H9 (cell line): ENCODE measurements at regions not wholly inside any gene's neighbourhood (a gene's known extent, or its start where the extent isn't known, plus 50 kb on each side); places are given as distances from the start of the nearest gene placed in this dataset.

ENCODE experiments used
- DNase-seq: peaks from one replicate; pipeline ENCODE4 v3.0.0-alpha.2; 2017
- H2AFZ ChIP-seq: one replicate; pipeline ENCODE4 v1.6.1; 2013; ENCODE audit warnings: mild to moderate bottlenecking, low read length, control low read depth, moderate library complexity
- H2AK5ac ChIP-seq: 2 replicates; pipeline ENCODE4 v1.6.1; 2013; ENCODE audit warnings: low read length, control low read depth, mixed read lengths; ENCODE audit not compliant: insufficient read length
- H2BK120ac ChIP-seq: one replicate; pipeline ENCODE4 v1.6.1; 2013; ENCODE audit warnings: low read depth, mild to moderate bottlenecking, low read length, control low read depth, inconsistent platforms; ENCODE audit not compliant: poor library complexity, severe bottlenecking
- H2BK12ac ChIP-seq: 2 replicates; pipeline ENCODE4 v1.6.1; 2013; ENCODE audit warnings: low read length, control low read depth, mixed read lengths, low read depth; ENCODE audit not compliant: insufficient read length
- H2BK15ac ChIP-seq: 2 replicates; pipeline ENCODE4 v1.6.1; 2013; ENCODE audit warnings: low read depth, low read length, control low read depth
- H2BK20ac ChIP-seq: one replicate; pipeline ENCODE4 v1.6.1; 2013; ENCODE audit warnings: low read depth, mild to moderate bottlenecking, low read length, control low read depth, inconsistent platforms; ENCODE audit not compliant: poor library complexity, severe bottlenecking
- H2BK5ac ChIP-seq: 2 replicates; pipeline ENCODE4 v1.6.1; 2013; ENCODE audit warnings: low read length, control low read depth, mixed read lengths; ENCODE audit not compliant: insufficient read length
- H3K14ac ChIP-seq: 2 replicates; pipeline ENCODE4 v1.6.1; 2013; ENCODE audit warnings: low read length, control low read depth; ENCODE audit not compliant: insufficient read depth
- H3K18ac ChIP-seq: 2 replicates; pipeline ENCODE4 v1.6.1; 2013; ENCODE audit warnings: low read depth, mild to moderate bottlenecking, mixed read lengths, low read length, control low read depth; ENCODE audit not compliant: insufficient read length
- H3K23ac ChIP-seq: 2 replicates; pipeline ENCODE4 v1.6.1; 2013; ENCODE audit warnings: low read length, control low read depth, mixed read lengths, low read depth; ENCODE audit not compliant: insufficient read length
- H3K23me2 ChIP-seq: 2 replicates; pipeline ENCODE4 v1.6.1; 2013; ENCODE audit warnings: low read depth, mild to moderate bottlenecking, mixed read lengths, low read length, control low read depth; ENCODE audit not compliant: insufficient read length, poor library complexity, severe bottlenecking
- H3K27ac ChIP-seq: 2 replicates; pipeline ENCODE4 v1.5.1; 2013; ENCODE audit warnings: low read length, control low read depth, mixed read lengths, low read depth; ENCODE audit not compliant: insufficient read length
- H3K27me3 ChIP-seq: 2 replicates; pipeline ENCODE4 v1.6.1; 2013; ENCODE audit warnings: low read length, control low read depth, inconsistent platforms; ENCODE audit not compliant: insufficient read depth
- H3K4ac ChIP-seq: 2 replicates; pipeline ENCODE4 v1.6.1; 2013; ENCODE audit warnings: low read depth, mild to moderate bottlenecking, control low read depth, inconsistent platforms, low read length, moderate library complexity
- H3K4me1 ChIP-seq: 2 replicates; pipeline ENCODE4 v1.6.1; 2013; ENCODE audit warnings: low read length, control low read depth, inconsistent platforms; ENCODE audit not compliant: insufficient read depth
- H3K4me2 ChIP-seq: 2 replicates; pipeline ENCODE4 v1.6.1; 2013; ENCODE audit warnings: low read length, control low read depth, mixed read lengths; ENCODE audit not compliant: insufficient read length, insufficient read depth
- H3K56ac ChIP-seq: 2 replicates; pipeline ENCODE4 v1.6.1; 2013; ENCODE audit warnings: low read depth, mild to moderate bottlenecking, mixed read lengths, low read length, control low read depth; ENCODE audit not compliant: insufficient read length
- H3K79me1 ChIP-seq: 2 replicates; pipeline ENCODE4 v1.6.1; 2013; ENCODE audit warnings: low read depth, mild to moderate bottlenecking, moderate library complexity, low read length, control low read depth, inconsistent platforms; ENCODE audit not compliant: insufficient read depth, poor library complexity, severe bottlenecking
- H3K79me2 ChIP-seq: 2 replicates; pipeline ENCODE4 v1.6.1; 2013; ENCODE audit warnings: low read length, control low read depth, inconsistent platforms; ENCODE audit not compliant: insufficient read depth
- H3K9ac ChIP-seq: 2 replicates; pipeline ENCODE4 v1.6.1; 2013; ENCODE audit warnings: low read length, control low read depth, mixed read lengths; ENCODE audit not compliant: insufficient read length; ENCODE audit errors: extremely low read depth
- H3K9me3 ChIP-seq: one replicate; pipeline ENCODE4 v1.6.1; 2013; ENCODE audit warnings: low read depth, low read length, inconsistent platforms; ENCODE audit not compliant: control insufficient read depth
- H3T11ph ChIP-seq: one replicate; pipeline ENCODE4 v1.6.1; 2013; ENCODE audit warnings: mild to moderate bottlenecking, low read length, control low read depth, inconsistent platforms
- H4K20me1 ChIP-seq: one replicate; pipeline ENCODE4 v1.6.1; 2013; ENCODE audit not compliant: control insufficient read depth, insufficient read length, insufficient read depth
- H4K5ac ChIP-seq: 2 replicates; pipeline ENCODE4 v1.6.1; 2013; ENCODE audit warnings: low read depth, mild to moderate bottlenecking, mixed read lengths, low read length, control low read depth; ENCODE audit not compliant: insufficient read length
- H4K8ac ChIP-seq: replicated peaks from 2 replicates; pipeline ENCODE4 v1.6.1; 2013; ENCODE audit warnings: low read length, control low read depth, mixed read lengths, low read depth; ENCODE audit not compliant: insufficient read length
- H4K91ac ChIP-seq: 2 replicates; pipeline ENCODE4 v1.6.1; 2013; ENCODE audit warnings: low read depth, mild to moderate bottlenecking, moderate library complexity, mixed read lengths, low read length, control low read depth; ENCODE audit not compliant: insufficient read length
- H3K27ac Mint-ChIP-seq, 3 experiments: 2 replicates in 2 of 3; 3 replicates in 1 of 3; pipeline ENCODE4 v1.8.0; 2020 to 2021; ENCODE audit warnings: mixed read lengths in 3 of 3, mild to moderate bottlenecking in 1 of 3, moderate library complexity in 1 of 3
- H3K27me3 Mint-ChIP-seq: 2 replicates; pipeline ENCODE4 v1.8.0; 2021; ENCODE audit warnings: low read depth, mild to moderate bottlenecking, moderate library complexity, mixed read lengths
- H3K36me3 Mint-ChIP-seq, 3 experiments: 2 replicates in 2 of 3; 3 replicates in 1 of 3; pipeline ENCODE4 v1.8.0; 2020 to 2021; ENCODE audit warnings: low read depth in 3 of 3, mixed read lengths in 3 of 3; ENCODE audit not compliant: insufficient read depth in 1 of 3
- H3K4me1 Mint-ChIP-seq, 2 experiments: 2 replicates each; pipeline ENCODE4 v1.8.0; 2020; ENCODE audit warnings: mixed read lengths in 2 of 2
- H3K4me3 Mint-ChIP-seq, 2 experiments: 2 replicates in 1 of 2; 3 replicates in 1 of 2; pipeline ENCODE4 v1.8.0; 2020 to 2021; ENCODE audit warnings: mild to moderate bottlenecking in 2 of 2, mixed read lengths in 2 of 2, moderate library complexity in 1 of 2
- H3K9me3 Mint-ChIP-seq, 2 experiments: 2 replicates in 1 of 2; 3 replicates in 1 of 2; pipeline ENCODE4 v1.8.0; 2020; ENCODE audit warnings: mild to moderate bottlenecking in 2 of 2, mixed read lengths in 2 of 2, moderate library complexity in 1 of 2
- WGBS: extraction: QIAGEN DNeasy Blood & Tissue Kit; methylation state at CpG from one replicate; pipeline ENCODE4 v1.1.7; 2013; ENCODE audit warnings: missing lambda C conversion rate, low lambda C conversion rate, mixed read lengths; ENCODE audit not compliant: insufficient read length; ENCODE audit errors: extremely low coverage; 5-methylcytosine and 5-hydroxymethylcytosine counted together
- TF ChIP-seq, protein P1 (sequence below): fragments of 200-600 bp; sonication (generic); conservative IDR thresholded peaks from 3 replicates; pipeline ENCODE4 v1.8.0; 2021; ENCODE audit warnings: antibody characterized with exemption, mild to moderate bottlenecking

DNA sequence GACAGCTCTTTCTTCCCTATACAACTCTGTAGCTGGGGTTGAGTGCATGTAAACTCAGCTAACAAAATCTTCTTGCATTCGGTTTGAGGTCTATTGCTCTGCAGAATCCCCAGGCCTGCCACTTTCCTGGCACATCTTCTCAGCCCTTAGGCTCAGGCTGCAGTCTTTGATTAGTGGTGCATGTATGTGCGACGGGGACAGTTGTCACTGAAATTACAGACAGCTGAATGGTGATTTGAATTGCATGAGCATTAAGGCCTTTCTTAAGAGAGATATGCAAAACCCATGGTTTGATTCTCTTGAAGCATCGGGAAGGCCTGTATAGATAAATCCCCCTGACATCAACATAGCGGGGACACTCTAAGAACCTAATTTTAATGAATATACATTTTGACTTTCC is 222.8 kb downstream of the CDH26 start:
- Histone ChIP-seq H3K23me2 (no peaks in the 10 kb centered on the region), H3K4me1 (no peaks in the 10 kb centered on the region), H3K27me3 (no peaks in the 10 kb centered on the region), H2BK120ac (no peak overlapping the region), H3K79me2 (no peaks in the 10 kb centered on the region), H4K5ac (no peak overlapping the region), H2BK15ac (no peak overlapping the region), H3K4me2 (no peak overlapping the region), H3K27ac (no peak overlapping the region), H4K91ac (no peak overlapping the region), H4K8ac (no peak overlapping the region), H4K20me1 (no peaks in the 10 kb centered on the region), H3K23ac (no peak overlapping the region), H3K9ac (no peak overlapping the region), H3K4ac (no peak overlapping the region), H3K18ac (no peak overlapping the region), H2BK12ac (no peak overlapping the region), H2BK20ac (no peak overlapping the region), H3K56ac (no peak overlapping the region), H3K14ac (no peak overlapping the region), H3T11ph (no peak overlapping the region), H3K9me3 (no peaks in the 10 kb centered on the region), H2AK5ac (no peak overlapping the region), H2AFZ (no peak overlapping the region), H2BK5ac (no peak overlapping the region), H3K79me1 (no peaks in the 10 kb centered on the region)
- Mint-ChIP-seq H3K4me3 (no peak overlapping the region), H3K9me3 (peaks cover 5 to 18% of the 10 kb centered on the region in 2 experiments; a peak in 4 of 5 replicates), H3K27ac (no peak overlapping the region), H3K36me3 (no peaks in the 10 kb centered on the region), H3K27me3 (peaks cover 7% of the 10 kb centered on the region), H3K4me1 (no peaks in the 10 kb centered on the region)
- TF ChIP-seq, protein P1, sequence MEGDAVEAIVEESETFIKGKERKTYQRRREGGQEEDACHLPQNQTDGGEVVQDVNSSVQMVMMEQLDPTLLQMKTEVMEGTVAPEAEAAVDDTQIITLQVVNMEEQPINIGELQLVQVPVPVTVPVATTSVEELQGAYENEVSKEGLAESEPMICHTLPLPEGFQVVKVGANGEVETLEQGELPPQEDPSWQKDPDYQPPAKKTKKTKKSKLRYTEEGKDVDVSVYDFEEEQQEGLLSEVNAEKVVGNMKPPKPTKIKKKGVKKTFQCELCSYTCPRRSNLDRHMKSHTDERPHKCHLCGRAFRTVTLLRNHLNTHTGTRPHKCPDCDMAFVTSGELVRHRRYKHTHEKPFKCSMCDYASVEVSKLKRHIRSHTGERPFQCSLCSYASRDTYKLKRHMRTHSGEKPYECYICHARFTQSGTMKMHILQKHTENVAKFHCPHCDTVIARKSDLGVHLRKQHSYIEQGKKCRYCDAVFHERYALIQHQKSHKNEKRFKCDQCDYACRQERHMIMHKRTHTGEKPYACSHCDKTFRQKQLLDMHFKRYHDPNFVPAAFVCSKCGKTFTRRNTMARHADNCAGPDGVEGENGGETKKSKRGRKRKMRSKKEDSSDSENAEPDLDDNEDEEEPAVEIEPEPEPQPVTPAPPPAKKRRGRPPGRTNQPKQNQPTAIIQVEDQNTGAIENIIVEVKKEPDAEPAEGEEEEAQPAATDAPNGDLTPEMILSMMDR, result no peak
- WGBS, result no CpG with 5 or more reads among the region's 5 CpGs
- no peak for DNase-seq
